H1 (cell line): ENCODE measurements at regions not wholly inside any gene's neighbourhood (a gene's known extent, or its start where the extent isn't known, plus 50 kb on each side); places are given as distances from the start of the nearest gene placed in this dataset.

ENCODE experiments used
- CREB1 ChIP-seq: IDR thresholded peaks from 2 replicates; pipeline ENCODE4 v1.6.1; 2012; ENCODE audit warnings: inconsistent platforms
- HDAC2 ChIP-seq, 2 experiments: fragments of 300-600 bp in 1 of 2; sonication (generic) in 1 of 2; IDR thresholded peaks; 2 replicates each; pipeline ENCODE4 v1.6.1; 2011 to 2012; ENCODE audit warnings: low read depth in 2 of 2, low read length in 2 of 2, mild to moderate bottlenecking in 2 of 2, moderate library complexity in 2 of 2, borderline replicate concordance in 1 of 2, inconsistent platforms in 1 of 2
- SIRT6 ChIP-seq: IDR thresholded peaks from one replicate; pipeline ENCODE4 v1.7.1; 2012; ENCODE audit warnings: low read length, inconsistent platforms
- TEAD4 ChIP-seq: IDR thresholded peaks from 2 replicates; pipeline ENCODE4 v1.6.1; 2012; ENCODE audit warnings: low read depth, low read length, inconsistent platforms, mixed read lengths

DNA sequence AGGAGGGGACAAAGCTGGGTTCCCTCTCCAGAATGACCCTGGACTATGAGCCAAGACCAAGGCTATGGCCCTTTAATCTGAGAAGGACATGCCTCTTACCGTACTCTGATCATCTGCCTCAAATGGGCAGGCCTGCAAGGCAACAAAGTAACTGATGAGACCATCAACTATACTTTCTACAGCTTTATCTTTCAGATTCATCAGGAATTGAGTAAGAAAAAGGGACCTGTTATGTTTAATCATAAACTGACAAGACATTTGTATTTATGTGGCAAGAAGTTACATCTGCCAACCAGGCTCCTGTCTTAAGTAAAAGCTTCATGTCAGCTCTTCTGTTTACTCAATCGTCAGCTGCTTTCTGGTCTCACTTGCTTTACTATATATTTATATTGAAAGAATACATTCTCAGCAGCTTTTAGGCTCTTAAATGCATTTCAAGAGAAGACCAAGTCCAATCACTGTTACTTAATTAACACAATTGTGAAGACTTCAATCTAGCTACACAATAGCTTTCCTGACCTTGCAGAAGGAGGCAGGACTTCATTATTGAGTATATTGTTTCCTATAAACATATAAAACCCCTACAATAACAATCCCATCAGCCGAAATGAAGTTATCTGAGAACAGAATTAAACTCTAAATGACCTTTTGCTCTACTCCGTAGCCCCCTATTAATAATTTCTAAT is 163.8 kb downstream of the ETAA1 start (continued):
- TF ChIP-seq CREB1: no peak
- no peak for TF ChIP-seq TEAD4
- no peak for TF ChIP-seq HDAC2 (IDR thresholded peaks at IDR 0.05; ENCODE audit: borderline replicate concordance in 1 of 2, low read depth in 2 of 2, low read length in 2 of 2)
- TF ChIP-seq SIRT6: no peak
- TF ChIP-seq, all 59 proteins: peak for 0
